ENCODE measurements at regions not wholly inside any gene's neighbourhood (a gene's known extent, or its start where the extent isn't known, plus 50 kb on each side); places are given as distances from the start of the nearest gene placed in this dataset.

DNA sequence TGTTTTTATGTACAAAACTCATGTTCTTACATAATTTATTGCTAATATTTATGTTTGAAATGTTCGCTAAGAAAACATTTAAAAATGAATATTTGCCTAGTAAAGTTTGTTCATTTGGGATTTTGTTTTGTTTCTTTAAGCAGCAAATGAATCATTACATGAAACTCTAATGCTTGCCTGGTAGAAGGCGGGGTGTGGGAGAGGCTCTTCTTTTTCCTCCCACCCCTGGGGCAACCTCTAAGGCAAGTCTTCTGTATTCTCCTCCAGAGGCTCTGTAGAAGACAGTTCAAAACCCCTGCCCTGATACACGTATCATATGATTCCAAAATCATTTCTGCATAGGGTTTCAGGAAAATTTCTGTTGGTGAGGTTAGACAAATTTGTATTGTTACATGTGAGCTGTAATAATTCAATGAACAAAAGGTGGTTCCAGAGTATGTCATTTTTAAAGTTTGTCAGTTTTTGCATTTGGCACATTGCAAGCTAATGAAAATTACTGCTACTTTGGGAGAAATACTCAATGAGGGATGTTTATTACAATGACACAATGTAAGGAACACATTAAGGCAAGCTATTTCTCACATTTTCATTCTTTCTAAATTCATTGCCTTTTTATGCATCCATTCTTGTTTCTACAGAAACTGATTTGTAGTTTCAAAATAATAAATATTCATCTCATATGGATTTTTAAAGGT, 302.3 kb upstream of the UBE2E3 start:
- Mint-ChIP-seq H3K27ac (no peak overlapping the region), H3K4me1 (peaks cover 35 to 40% of the 10 kb centered on the region in 2 experiments), H3K4me3 (no peak overlapping the region), H3K36me3 (ENCODE audit: insufficient read depth in 1 of 3, low read depth in 3 of 3) (peaks cover 0 to 4% (median 3%) of the 10 kb centered on the region in 3 experiments; a peak in 2 of 7 replicates), H3K27me3 (ENCODE audit: low read depth) (no peaks in the 10 kb centered on the region), H3K9me3 (peaks cover 0 to 6% of the 10 kb centered on the region in 2 experiments; a peak in 3 of 5 replicates)
- TF ChIP-seq, protein P1, sequence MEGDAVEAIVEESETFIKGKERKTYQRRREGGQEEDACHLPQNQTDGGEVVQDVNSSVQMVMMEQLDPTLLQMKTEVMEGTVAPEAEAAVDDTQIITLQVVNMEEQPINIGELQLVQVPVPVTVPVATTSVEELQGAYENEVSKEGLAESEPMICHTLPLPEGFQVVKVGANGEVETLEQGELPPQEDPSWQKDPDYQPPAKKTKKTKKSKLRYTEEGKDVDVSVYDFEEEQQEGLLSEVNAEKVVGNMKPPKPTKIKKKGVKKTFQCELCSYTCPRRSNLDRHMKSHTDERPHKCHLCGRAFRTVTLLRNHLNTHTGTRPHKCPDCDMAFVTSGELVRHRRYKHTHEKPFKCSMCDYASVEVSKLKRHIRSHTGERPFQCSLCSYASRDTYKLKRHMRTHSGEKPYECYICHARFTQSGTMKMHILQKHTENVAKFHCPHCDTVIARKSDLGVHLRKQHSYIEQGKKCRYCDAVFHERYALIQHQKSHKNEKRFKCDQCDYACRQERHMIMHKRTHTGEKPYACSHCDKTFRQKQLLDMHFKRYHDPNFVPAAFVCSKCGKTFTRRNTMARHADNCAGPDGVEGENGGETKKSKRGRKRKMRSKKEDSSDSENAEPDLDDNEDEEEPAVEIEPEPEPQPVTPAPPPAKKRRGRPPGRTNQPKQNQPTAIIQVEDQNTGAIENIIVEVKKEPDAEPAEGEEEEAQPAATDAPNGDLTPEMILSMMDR (conservative IDR thresholded peaks at IDR 0.05): no peak
- Histone ChIP-seq H2BK5ac (ENCODE audit: insufficient read length, low read length) (no peak overlapping the region), H3K4me2 (ENCODE audit: insufficient read depth, insufficient read length, low read length) (no peak overlapping the region), H3K27ac (ENCODE audit: insufficient read length, low read depth, low read length) (no peak overlapping the region), H4K8ac (replicated peaks; ENCODE audit: insufficient read length, low read depth, low read length) (no peak overlapping the region), H3K27me3 (ENCODE audit: insufficient read depth, low read length) (no peaks in the 10 kb centered on the region), H3K23ac (ENCODE audit: insufficient read length, low read depth, low read length) (no peak overlapping the region), H4K5ac (ENCODE audit: insufficient read length, low read depth, low read length) (no peak overlapping the region), H2AK5ac (ENCODE audit: insufficient read length, low read length) (no peak overlapping the region), H3K79me1 (ENCODE audit: insufficient read depth, low read depth, low read length, poor library complexity, severe bottlenecking) (no peaks in the 10 kb centered on the region), H3T11ph (ENCODE audit: low read length) (no peak overlapping the region), H3K18ac (ENCODE audit: insufficient read length, low read depth, low read length) (no peak overlapping the region), H4K91ac (ENCODE audit: insufficient read length, low read depth, low read length) (no peak overlapping the region), H3K4me1 (ENCODE audit: insufficient read depth, low read length) (no peaks in the 10 kb centered on the region; the same call in 1 of the 2 replicates), H4K20me1 (ENCODE audit: control insufficient read depth, insufficient read depth, insufficient read length) (no peaks in the 10 kb centered on the region), H2BK120ac (ENCODE audit: low read depth, low read length, poor library complexity, severe bottlenecking) (no peak overlapping the region), H3K9me3 (ENCODE audit: control insufficient read depth, low read depth, low read length) (no peaks in the 10 kb centered on the region), H2AFZ (ENCODE audit: low read length) (no peak overlapping the region), H3K4ac (ENCODE audit: low read depth, low read length) (no peak overlapping the region), H3K56ac (ENCODE audit: insufficient read length, low read depth, low read length) (no peak overlapping the region), H2BK20ac (ENCODE audit: low read depth, low read length, poor library complexity, severe bottlenecking) (no peak overlapping the region), H2BK12ac (ENCODE audit: insufficient read length, low read depth, low read length) (no peak overlapping the region), H3K9ac (ENCODE audit: extremely low read depth, insufficient read length, low read length) (no peak overlapping the region), H3K23me2 (ENCODE audit: insufficient read length, low read depth, low read length, poor library complexity, severe bottlenecking) (no peaks in the 10 kb centered on the region), H3K14ac (ENCODE audit: insufficient read depth, low read length) (no peak overlapping the region), H2BK15ac (ENCODE audit: low read depth, low read length) (no peak overlapping the region), H3K79me2 (ENCODE audit: insufficient read depth, low read length) (no peaks in the 10 kb centered on the region)
- DNase-seq: no peak
- WGBS (ENCODE audit: extremely low coverage, insufficient read length, low lambda C conversion rate): no CpG with 5 or more reads among the region's 3 CpGs

Measured in H9 (cell line).